ENCODE measurements at regions not wholly inside any gene's neighbourhood (a gene's known extent, or its start where the extent isn't known, plus 50 kb on each side); places are given as distances from the start of the nearest gene placed in this dataset.

GRCh38 chr4:81811562-81812293, 340.0 kb upstream of the RASGEF1B start:
- Histone ChIP-seq H3K9ac (ENCODE audit: control insufficient read depth, extremely low read depth, insufficient read depth, low read length) (no peak overlapping the region), H3K4me2 (ENCODE audit: control insufficient read depth, extremely low read depth, insufficient read depth, low read depth, low read length) (no peak overlapping the region), H3K79me2 (ENCODE audit: control insufficient read depth, insufficient read depth, low read length) (no peaks in the 10 kb centered on the region), H3K9me1 (ENCODE audit: control insufficient read depth, extremely low read depth, insufficient read depth, low read length) (no peaks in the 10 kb centered on the region), H2AFZ (ENCODE audit: control insufficient read depth, low read length) (no peak overlapping the region), H3K27ac (ENCODE audit: control insufficient read depth, insufficient read depth, low read length) (no peak overlapping the region), H4K20me1 (ENCODE audit: control insufficient read depth, extremely low read depth, insufficient read depth, low read length) (no peaks in the 10 kb centered on the region), H3K36me3 (ENCODE audit: control insufficient read depth in 2 of 2, extremely low read depth in 1 of 2, insufficient read depth in 2 of 2, low read length in 2 of 2) (no peaks in the 10 kb centered on the region), H3K4me3 (ENCODE audit: control insufficient read depth in 2 of 3, extremely low read depth in 1 of 3, insufficient read depth in 2 of 3, low read depth in 1 of 3, low read length in 3 of 3) (no peak overlapping the region), H3K27me3 (ENCODE audit: control insufficient read depth, extremely low read depth, insufficient read depth, low read length) (no peaks in the 10 kb centered on the region), H3K4me1 (ENCODE audit: control insufficient read depth, extremely low read depth, insufficient read depth, low read length) (no peaks in the 10 kb centered on the region), H3K9me3 (ENCODE audit: control insufficient read depth, low read depth, low read length) (no peaks in the 10 kb centered on the region)
- FAIRE-seq (no peak), DNase-seq (ENCODE audit: low read depth, low spot score) (no peak)
- dilution Hi-C loops (cut with MboI; ENCODE audit: extremely low pct_ligation_motif_present, low sequenced_read_pairs): no loop called here
- TF ChIP-seq EZH2 (IDR thresholded peaks at IDR 0.05; ENCODE audit: low read length): no peak
- no peak for TF ChIP-seq CTCF (optimal IDR thresholded peaks at IDR 0.05 in 1 of 3, IDR thresholded peaks at IDR 0.05 in 1 of 3, conservative IDR thresholded peaks at IDR 0.05 in 1 of 3; ENCODE audit: extremely low read depth in 1 of 3, insufficient read depth in 2 of 3, low read length in 3 of 3)

- Histone ChIP-seq H3K9me1 (ENCODE audit: control insufficient read depth, extremely low read depth, insufficient read depth, low read length) (no peaks in the 10 kb centered on the region), H3K9me3 (ENCODE audit: control insufficient read depth, low read depth, low read length) (no peaks in the 10 kb centered on the region), H4K20me1 (ENCODE audit: control insufficient read depth, extremely low read depth, insufficient read depth, low read length) (no peaks in the 10 kb centered on the region), H3K27me3 (ENCODE audit: control insufficient read depth, extremely low read depth, insufficient read depth, low read length) (no peaks in the 10 kb centered on the region), H2AFZ (ENCODE audit: control insufficient read depth, low read length) (no peak overlapping the region), H3K4me3 (ENCODE audit: control insufficient read depth in 2 of 3, extremely low read depth in 1 of 3, insufficient read depth in 2 of 3, low read depth in 1 of 3, low read length in 3 of 3) (no peak overlapping the region), H3K36me3 (ENCODE audit: control insufficient read depth in 2 of 2, extremely low read depth in 1 of 2, insufficient read depth in 2 of 2, low read length in 2 of 2) (no peaks in the 10 kb centered on the region), H3K4me1 (ENCODE audit: control insufficient read depth, extremely low read depth, insufficient read depth, low read length) (no peaks in the 10 kb centered on the region), H3K9ac (ENCODE audit: control insufficient read depth, extremely low read depth, insufficient read depth, low read length) (no peak overlapping the region), H3K79me2 (ENCODE audit: control insufficient read depth, insufficient read depth, low read length) (no peaks in the 10 kb centered on the region), H3K4me2 (ENCODE audit: control insufficient read depth, extremely low read depth, insufficient read depth, low read depth, low read length) (no peak overlapping the region), H3K27ac (ENCODE audit: control insufficient read depth, insufficient read depth, low read length) (no peak overlapping the region)
- DNase-seq (ENCODE audit: low read depth, low spot score): no peak
- TF ChIP-seq EZH2 (IDR thresholded peaks at IDR 0.05; ENCODE audit: low read length) (no peak), CTCF (optimal IDR thresholded peaks at IDR 0.05 in 1 of 3, IDR thresholded peaks at IDR 0.05 in 1 of 3, conservative IDR thresholded peaks at IDR 0.05 in 1 of 3; ENCODE audit: extremely low read depth in 1 of 3, insufficient read depth in 2 of 3, low read length in 3 of 3) (no peak)
- no peak for FAIRE-seq
- dilution Hi-C loops (cut with MboI; ENCODE audit: extremely low pct_ligation_motif_present, low sequenced_read_pairs): no loop called here
Observed at GRCh38 chr4:81808011-81808672, 336.4 kb upstream of the RASGEF1B start.

Data from keratinocyte (primary cell).